HUES48 (cell line): ENCODE measurements at regions not wholly inside any gene's neighbourhood (a gene's known extent, or its start where the extent isn't known, plus 50 kb on each side); places are given as distances from the start of the nearest gene placed in this dataset.
A peak's percentile ranks its signal among the peaks of the same experiment; 100 is the strongest.

ENCODE experiments used
- H3K27ac ChIP-seq: one replicate; pipeline ENCODE4 v1.7.0; 2013; ENCODE audit warnings: low read depth, low read length, inconsistent platforms
- H3K27me3 ChIP-seq: 2 replicates; pipeline ENCODE4 v1.6.1; 2013; ENCODE audit warnings: mild to moderate bottlenecking, low read length; ENCODE audit not compliant: control insufficient read depth, insufficient read depth
- H3K36me3 ChIP-seq: 2 replicates; pipeline ENCODE4 v1.6.1; 2013; ENCODE audit warnings: low read length; ENCODE audit not compliant: control insufficient read depth, insufficient read depth
- H3K4me1 ChIP-seq: 2 replicates; pipeline ENCODE4 v1.6.1; 2013; ENCODE audit warnings: mild to moderate bottlenecking, low read length; ENCODE audit not compliant: control insufficient read depth, insufficient read depth
- H3K4me3 ChIP-seq: 2 replicates; pipeline ENCODE4 v1.5.1; 2013; ENCODE audit warnings: mild to moderate bottlenecking, low read depth, low read length
- H3K9ac ChIP-seq: 2 replicates; pipeline ENCODE4 v1.6.1; 2013; ENCODE audit warnings: mild to moderate bottlenecking, low read depth, low read length, moderate library complexity
- H3K9me3 ChIP-seq: 2 replicates; pipeline ENCODE4 v1.6.1; 2013; ENCODE audit warnings: low read length; ENCODE audit not compliant: control insufficient read depth, insufficient read depth

- no peaks in the 10 kb centered on the region for H3K36me3 ChIP-seq
- peaks cover 4% of the 10 kb centered on the region; the same call in 1 of the 2 replicates for H3K4me1 ChIP-seq
- no peak overlapping the region for H3K9ac ChIP-seq
- H3K27me3 ChIP-seq = no peaks in the 10 kb centered on the region
- H3K9me3 ChIP-seq = no peaks in the 10 kb centered on the region
- H3K27ac ChIP-seq = no peak overlapping the region
- H3K4me3 ChIP-seq = no peak overlapping the region
Observed at GRCh38 chr10:28801247-28801646, 123.9 kb downstream of the BAMBI start.

GRCh38 chr10:28801869-28802268, 124.5 kb downstream of the BAMBI start:
- no peak overlapping the region for H3K27ac ChIP-seq
- no peaks in the 10 kb centered on the region for H3K36me3 ChIP-seq
- peaks cover 8% of the 10 kb centered on the region for H3K4me1 ChIP-seq
- H3K9me3 ChIP-seq = no peaks in the 10 kb centered on the region
- no peak overlapping the region for H3K4me3 ChIP-seq
- H3K27me3 ChIP-seq = no peaks in the 10 kb centered on the region
- no peak overlapping the region for H3K9ac ChIP-seq

- H3K9ac ChIP-seq = no peak overlapping the region
- H3K27me3 ChIP-seq = no peaks in the 10 kb centered on the region
- no peaks in the 10 kb centered on the region for H3K36me3 ChIP-seq
- H3K9me3 ChIP-seq = no peaks in the 10 kb centered on the region
- no peak overlapping the region for H3K4me3 ChIP-seq
- H3K4me1 ChIP-seq = peaks cover 39% of the 10 kb centered on the region
- no peak overlapping the region for H3K27ac ChIP-seq
Observed at GRCh38 chr10:28805390-28805789, 128.1 kb downstream of the BAMBI start.

DNA sequence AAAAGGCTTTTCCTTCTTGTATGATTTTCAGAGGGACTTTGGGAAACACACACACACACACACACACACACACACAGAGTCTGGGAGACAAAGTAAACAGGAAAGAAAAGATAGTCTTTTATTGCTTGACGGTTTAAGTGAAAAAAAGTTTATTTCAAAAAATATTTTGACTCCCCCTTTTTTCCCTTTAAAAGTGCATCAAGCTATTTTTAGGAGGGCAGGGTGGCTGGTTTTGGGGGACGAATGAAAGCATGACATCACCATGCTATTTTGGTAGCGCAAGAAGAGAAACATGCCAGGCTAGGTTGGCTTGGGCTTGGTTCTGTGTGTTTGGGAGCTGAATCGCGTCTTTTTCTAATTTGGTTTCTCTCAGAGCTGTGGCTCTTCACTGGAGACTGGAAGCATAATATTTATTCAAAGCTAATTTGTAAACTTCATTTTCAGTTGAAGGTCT, 129.2 kb downstream of the BAMBI start:
- Histone ChIP-seq H3K36me3 (no peaks in the 10 kb centered on the region), H3K4me1 (peaks cover 46% of the 10 kb centered on the region), H3K27me3 (no peaks in the 10 kb centered on the region), H3K9me3 (no peaks in the 10 kb centered on the region), H3K27ac (no peak overlapping the region), H3K4me3 (no peak overlapping the region), H3K9ac (no peak overlapping the region)

- no peak overlapping the region for H3K27ac ChIP-seq
- no peak overlapping the region for H3K9ac ChIP-seq
- no peaks in the 10 kb centered on the region for H3K36me3 ChIP-seq
- H3K4me3 ChIP-seq = no peak overlapping the region
- H3K9me3 ChIP-seq = no peaks in the 10 kb centered on the region
- peaks cover 46% of the 10 kb centered on the region for H3K4me1 ChIP-seq
- H3K27me3 ChIP-seq = no peaks in the 10 kb centered on the region
Observed at GRCh38 chr10:28806951-28807759, 129.8 kb downstream of the BAMBI start.

DNA sequence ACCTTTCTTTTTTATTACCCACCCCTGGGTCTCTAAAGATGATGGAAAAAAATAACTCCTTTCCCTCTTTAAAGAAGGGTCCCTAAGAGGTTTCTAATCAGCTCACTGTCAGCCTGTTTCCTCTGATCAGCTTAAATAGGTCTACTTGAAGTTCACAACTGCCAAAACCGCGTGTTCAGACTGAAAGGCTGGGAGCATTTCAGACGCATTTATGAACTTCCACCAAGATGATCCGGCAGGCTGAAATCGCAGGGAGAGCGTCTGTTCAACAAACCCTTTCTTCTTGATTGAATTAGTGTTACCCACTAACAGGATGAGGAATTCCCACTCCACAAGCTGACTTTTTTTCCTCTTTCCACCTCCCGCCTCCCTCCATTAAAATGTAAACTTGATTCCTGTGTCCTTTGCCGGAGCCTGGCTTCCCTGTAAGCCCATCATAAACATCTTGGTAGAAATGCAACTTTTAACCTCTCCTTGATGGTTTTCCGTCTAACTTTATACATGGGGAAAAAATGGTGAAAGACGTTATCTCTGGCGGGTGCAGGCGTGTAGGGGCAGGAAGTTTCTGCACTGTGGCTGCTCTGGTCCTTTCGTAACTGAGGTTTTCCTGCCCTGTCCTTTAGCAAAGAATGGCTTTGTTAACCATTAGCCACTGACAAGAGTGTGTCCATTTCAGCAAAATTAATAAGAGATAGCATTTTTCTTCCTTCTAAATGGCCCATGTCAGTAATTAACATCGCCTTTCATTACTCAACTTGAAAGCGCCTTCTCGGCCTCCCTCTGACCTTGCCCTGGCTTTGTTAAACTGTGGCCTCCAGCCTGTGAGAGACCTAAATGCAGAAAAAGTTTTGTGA, 130.7 kb downstream of the BAMBI start:
- Histone ChIP-seq H3K9ac (no peak overlapping the region), H3K36me3 (no peaks in the 10 kb centered on the region), H3K4me1 (peaks cover 46% of the 10 kb centered on the region), H3K9me3 (no peaks in the 10 kb centered on the region), H3K4me3 (no peak overlapping the region; the same call in 1 of the 2 replicates), H3K27ac (peak overlapping the region; percentile 15), H3K27me3 (no peaks in the 10 kb centered on the region)

DNA sequence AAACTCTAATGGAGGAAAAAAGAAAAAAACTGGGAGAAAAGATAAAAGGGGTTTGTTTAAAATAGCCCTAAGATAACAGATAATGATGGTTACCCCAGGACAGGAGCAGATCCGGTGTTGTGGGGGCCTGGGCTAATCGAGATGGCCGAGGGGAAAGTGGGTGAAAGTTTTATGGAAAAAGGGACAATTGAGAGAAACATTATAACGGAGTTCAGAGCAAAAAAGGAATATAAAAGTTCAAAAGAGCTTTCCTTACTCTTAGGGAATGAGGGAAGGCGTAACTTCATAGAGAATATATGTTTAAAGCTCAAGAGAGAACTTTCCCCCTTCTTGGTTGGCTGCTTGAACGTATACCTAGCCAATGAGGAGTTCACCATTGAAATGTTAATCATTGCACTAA, 131.4 kb downstream of the BAMBI start:
- H3K4me3 ChIP-seq = no peak overlapping the region
- H3K36me3 ChIP-seq = no peaks in the 10 kb centered on the region
- no peak overlapping the region for H3K9ac ChIP-seq
- peaks cover 46% of the 10 kb centered on the region for H3K4me1 ChIP-seq
- no peak overlapping the region for H3K27ac ChIP-seq
- no peaks in the 10 kb centered on the region for H3K27me3 ChIP-seq
- H3K9me3 ChIP-seq = no peaks in the 10 kb centered on the region

DNA sequence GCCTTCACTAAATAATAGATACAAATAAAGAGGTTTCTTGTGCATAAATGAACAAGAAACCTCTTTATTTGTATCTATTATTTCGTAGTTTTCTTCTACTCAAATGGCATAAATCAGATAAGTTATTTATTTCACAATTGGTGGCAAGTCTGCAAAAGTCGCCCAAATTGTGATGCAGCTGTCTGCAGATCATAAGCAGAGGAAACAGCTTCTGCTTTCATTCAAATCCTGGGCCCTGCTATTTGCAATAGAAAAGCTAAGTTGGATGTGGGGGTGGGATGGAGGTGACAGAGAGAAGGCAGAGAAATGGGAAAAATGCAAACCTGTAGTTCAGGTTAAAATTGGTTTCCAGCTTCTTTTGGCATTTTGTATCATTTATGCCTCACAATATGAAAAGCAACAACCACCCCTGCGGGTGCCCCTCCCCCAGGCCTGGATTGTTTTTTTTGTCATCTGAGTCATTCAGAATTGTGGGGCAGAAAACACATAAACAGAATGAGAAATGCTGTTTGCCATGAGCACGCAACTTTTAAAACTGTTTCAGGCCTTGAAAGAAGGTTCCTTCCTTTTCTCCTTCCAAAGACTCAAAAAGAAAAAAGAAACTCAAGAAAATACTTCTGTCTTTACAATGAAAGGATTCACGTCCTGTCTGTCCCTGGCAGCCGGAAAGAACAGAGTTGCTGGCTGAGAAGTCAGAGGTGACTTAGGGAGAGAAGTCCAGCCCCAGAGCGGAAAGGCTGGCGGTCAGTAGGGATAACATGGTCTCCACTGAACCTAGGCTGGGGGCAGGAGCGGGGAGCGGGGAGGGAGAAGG, 132.9 kb downstream of the BAMBI start:
- Histone ChIP-seq H3K27ac (peak overlapping the region; percentile 90), H3K4me3 (peak overlapping the region; percentile 34; the same call in 1 of the 2 replicates)

GRCh38 chr10:28811639-28812349, 134.5 kb downstream of the BAMBI start:
- Histone ChIP-seq H3K36me3 (no peaks in the 10 kb centered on the region), H3K9ac (no peak overlapping the region), H3K27me3 (no peaks in the 10 kb centered on the region), H3K4me3 (no peak overlapping the region), H3K9me3 (no peaks in the 10 kb centered on the region), H3K27ac (no peak overlapping the region), H3K4me1 (peaks cover 42% of the 10 kb centered on the region)

More for the DNA sequence above, 132.9 kb downstream of the BAMBI start:
- Histone ChIP-seq H3K36me3 (no peaks in the 10 kb centered on the region), H3K9ac (peak overlapping the region; percentile 42), H3K4me1 (peaks cover 46% of the 10 kb centered on the region), H3K27me3 (no peaks in the 10 kb centered on the region), H3K9me3 (no peaks in the 10 kb centered on the region)
